NCI-H146 treated with DMSO at 0.1 percent for 48 hours (cell line): ENCODE measurements at regions not wholly inside any gene's neighbourhood (a gene's known extent, or its start where the extent isn't known, plus 50 kb on each side); places are given as distances from the start of the nearest gene placed in this dataset.

Experiments used
- DNase-seq: peaks from one replicate; lab custom pipeline; 2025; ENCODE audit not compliant: unreplicated experiment; lab: John Stamatoyannopoulos, UW

DNA sequence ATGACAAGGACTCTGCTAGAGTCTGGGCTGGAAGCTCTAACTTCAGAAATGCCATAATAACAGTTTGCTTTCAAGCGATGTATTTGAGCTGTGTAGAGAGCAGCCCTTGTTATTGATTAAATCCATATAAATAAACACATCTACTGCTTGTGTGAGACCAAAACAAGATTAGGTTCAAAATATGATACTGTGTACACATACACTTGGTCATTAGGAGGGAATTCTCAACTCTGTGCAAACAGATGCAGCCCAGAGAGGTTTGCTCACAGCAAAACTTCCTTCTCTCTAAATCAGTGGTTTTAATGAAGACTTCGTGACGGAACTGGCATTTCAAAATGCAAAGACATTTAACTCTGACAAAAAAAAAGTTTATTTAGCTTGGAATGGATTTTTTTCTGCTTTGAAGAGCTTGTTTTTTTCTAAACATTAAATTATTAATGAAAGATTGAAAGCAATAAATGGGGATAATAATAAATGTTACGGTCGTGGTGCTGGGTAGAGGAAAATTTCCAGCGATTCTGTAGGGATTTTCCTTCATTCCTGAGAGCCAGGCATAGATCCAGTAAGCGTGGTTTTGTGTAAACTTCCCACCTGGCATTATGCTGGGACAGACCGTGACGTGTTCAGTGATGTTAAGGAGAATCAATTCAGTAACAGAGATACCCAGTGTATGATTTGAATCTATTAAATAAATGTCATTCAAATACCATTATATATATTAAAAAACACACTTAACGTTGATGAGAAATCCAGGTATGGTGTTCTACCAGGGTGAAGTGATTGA lies 213.7 kb downstream of the TEX29 start:
- peak; percentile 80 for DNase-seq

DNA sequence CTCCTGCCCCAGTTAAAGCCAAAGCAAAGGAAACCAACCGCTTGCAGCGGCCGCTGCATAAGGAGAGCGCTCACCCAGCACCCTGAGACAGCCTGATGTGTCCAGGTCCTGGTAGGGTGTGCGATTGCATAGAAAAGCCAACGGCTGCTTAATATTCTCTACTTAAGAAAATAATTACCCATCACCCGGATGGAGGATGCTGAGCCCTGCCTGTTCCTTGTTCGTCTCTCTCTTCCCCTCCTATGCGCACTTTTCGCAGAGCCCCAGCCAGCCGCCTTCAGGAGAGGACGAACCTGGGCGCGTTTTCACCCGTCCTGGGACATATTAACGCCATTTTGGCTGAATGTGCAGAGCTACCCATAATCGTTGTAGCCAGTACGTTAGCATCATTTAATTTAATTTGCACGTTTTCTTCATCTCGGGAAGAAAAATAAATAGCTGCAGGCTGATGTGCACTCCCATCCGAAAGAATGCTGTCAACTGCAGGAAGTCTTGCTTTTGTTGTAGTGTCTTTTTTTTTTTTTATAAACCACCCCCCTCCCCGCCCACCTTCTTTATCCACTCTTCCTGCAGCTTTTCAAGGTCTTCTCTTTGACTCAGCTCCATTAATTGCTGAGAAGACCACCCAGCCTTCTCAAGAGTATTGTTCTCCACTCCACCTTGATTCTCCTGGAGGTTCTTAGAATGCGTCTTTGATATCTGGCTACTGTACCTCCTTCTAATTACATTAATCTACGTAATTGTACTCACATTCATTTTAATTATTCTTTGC lies 214.5 kb downstream of the TEX29 start:
- DNase-seq = no peak

DNA sequence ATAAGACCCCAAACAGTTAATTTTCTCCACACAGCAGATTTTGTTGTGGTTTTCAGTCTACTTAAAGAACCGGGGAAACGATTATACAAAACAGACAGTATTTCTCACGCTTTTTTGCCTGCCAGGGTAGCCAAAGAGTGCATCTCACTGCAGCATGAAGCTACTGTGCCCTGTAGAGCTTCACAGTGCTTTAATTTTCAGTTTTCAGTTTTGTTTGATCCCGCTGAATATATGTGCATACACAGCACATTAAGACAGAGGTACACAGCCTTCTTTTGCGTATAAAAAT lies 215.0 kb downstream of the TEX29 start:
- DNase-seq = no peak

DNA sequence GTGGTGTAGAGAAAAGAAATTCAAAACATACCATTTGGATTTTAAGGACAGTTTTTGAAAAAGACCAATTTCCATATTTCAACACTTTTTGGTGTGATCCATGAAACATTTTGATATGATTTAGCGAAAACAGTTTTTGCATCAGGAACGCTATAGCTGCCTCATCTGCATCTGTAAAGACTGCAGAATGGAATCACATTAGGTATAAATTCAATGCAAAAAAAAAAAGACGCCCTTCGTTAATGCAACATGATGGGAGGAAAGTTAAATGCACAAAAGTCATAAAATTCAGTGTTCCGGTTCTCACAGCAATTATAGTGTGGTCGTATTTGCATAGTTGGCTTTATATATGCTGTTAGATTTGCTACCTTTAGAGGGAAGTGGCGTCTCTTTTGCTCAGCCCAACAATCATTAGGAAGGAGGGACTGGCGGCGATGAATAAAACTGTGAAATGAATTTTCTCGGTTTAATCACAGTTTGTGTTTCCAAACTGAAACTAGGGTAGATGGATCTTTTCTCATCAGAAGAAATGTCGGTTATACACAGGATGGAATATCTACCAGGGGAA lies 215.7 kb downstream of the TEX29 start:
- DNase-seq = no peak

DNA sequence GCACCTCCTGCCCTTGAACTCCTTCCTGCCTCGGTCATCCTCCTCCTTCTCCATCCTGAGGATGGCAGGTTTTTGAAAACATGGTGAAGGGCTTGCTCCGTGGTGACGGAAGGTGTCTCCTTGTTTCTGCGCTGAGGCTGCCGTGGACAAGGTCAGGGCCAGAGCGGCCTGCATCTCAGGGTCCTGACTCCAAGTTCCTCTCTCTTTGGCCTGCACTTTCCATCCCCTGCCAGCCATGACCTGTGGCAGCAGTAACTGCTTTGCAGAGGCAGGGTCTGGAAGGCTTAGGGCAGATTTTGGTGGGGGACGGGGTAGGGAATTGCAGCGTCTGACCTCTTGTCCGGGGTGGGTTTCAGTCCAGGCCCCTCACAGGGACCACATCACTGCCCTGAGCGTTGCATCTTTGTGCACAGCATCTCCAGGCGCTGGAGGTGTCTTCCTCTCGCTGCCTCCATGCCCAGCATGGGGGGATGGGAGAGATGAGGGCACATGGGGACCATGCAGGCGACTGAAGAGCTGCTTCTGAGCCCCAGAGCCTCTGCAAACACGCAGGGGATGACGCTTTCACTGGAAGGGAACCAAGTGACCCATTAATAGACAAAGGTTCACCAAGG lies 216.8 kb downstream of the TEX29 start:
- DNase-seq = no peak

DNA sequence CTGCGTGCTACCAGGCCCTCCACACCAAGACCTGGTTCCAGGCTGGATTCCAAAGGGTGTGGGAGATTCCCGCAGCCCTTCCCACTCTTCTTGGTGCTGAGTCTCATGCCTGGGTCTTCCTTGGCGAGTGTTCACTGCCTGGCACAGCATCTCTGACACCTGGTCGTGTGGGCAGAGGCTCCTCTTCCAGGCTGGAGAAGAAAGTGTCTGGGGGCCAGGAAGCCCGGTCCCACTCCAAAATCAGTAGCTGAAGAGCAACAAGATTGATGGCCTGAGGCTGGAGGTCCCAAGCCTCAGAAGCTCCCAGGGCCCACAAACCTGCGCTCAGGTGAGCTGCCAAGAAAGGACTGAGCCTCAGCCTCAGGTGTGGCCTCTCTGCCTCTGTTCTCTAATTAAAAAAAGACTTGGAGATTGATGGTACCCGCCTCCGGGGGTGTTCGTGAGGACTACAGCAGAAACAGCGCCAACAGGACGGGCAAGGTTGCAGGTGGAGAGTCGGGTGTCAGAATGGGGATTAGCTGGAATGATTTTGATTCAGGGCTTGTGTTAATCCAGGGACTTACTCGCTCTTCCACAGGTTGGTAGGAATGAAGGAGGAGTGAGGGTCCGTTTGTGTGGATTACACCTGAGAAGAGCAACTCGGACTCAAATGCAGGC lies 217.5 kb downstream of the TEX29 start:
- no peak for DNase-seq

DNA sequence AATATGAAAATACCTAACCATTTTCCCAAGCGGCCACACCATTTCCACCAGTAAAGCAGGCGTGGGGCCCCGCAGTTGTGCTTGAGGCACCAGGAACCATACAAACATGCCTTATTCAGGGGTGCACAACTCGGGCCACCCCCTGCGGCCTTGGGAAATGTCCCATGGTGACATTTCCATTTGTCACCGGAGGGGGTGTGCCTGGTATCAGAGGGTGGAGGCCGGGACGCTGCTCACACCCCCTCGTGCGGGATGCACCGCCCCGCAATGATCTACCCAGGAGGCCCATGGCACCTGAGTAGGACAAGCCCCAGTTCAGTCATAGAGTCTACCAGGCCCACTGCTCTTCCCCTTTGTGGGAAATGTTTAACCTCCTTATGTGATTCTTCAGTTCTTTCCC lies 218.8 kb downstream of the TEX29 start:
- DNase-seq = no peak

DNA sequence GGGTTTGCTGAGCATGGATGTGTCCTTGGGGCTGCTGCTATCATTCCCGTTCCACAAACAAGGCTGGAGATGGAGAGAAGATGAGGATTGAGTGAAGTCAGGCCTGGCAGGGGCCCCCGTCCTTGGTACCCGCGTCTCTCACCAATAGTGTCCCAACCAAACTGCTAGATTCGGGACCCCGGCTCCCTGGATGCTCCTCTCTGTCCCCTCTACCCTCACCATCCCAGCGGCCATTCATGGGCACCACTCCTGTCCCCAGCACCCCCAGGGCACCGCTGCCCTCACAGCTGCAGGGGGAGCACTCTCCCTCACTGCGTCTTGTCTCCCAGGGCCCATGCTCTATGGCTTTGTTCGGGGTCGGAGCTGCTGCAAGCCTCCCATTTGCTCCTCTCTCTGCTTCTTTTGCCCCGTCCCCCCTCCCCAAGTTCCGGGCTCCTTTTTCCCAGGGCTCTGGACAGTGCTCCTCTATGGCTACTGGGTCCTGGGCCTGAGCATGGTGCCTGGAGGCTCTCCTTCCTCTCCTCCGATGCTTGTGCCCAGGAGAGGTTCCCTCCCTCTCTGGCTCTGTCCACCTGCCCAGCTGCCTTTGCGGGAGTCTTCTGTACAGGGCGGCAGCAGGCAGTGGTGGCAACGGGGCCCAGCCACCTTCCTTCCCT lies 219.5 kb downstream of the TEX29 start:
- DNase-seq = no peak

DNA sequence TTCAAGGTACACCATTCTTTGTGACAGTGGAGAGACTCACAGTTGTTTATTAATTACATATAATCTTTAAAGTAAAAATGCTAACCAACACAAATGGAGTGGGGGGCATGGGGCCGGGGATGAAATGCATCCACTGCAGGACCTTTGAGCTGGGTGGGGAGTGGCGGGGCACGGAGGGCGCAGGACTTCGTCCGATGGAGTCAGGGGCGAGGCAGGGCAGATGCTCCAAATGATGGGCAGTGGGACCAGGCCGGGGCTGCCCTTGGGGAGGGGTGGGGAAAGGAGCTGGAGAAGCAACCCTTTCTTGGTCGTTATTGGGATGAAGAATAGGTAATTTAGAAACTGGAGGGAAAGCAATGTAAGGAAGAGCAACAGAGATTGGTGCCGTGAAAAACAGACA lies 220.0 kb downstream of the TEX29 start:
- no peak for DNase-seq

DNA sequence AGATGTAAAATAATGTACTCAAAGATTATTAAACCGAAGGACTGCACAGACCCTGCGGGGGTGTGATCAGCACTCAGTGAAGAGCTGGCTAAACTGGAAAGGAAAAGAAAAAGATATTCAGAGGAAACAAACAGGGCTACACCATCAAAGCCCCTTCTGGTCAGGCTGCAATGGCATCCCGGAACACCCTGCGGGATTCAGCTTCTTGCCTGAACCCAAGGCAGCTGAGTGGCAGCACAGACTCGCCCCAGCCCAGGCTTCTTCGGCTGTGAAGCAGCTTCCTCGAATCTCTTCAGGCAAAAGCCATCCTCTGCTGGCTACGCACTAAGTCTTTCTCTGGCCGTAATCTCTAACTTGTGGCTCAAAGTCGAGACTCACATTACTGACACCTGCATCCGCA lies 220.9 kb downstream of the TEX29 start:
- no peak for DNase-seq

DNA sequence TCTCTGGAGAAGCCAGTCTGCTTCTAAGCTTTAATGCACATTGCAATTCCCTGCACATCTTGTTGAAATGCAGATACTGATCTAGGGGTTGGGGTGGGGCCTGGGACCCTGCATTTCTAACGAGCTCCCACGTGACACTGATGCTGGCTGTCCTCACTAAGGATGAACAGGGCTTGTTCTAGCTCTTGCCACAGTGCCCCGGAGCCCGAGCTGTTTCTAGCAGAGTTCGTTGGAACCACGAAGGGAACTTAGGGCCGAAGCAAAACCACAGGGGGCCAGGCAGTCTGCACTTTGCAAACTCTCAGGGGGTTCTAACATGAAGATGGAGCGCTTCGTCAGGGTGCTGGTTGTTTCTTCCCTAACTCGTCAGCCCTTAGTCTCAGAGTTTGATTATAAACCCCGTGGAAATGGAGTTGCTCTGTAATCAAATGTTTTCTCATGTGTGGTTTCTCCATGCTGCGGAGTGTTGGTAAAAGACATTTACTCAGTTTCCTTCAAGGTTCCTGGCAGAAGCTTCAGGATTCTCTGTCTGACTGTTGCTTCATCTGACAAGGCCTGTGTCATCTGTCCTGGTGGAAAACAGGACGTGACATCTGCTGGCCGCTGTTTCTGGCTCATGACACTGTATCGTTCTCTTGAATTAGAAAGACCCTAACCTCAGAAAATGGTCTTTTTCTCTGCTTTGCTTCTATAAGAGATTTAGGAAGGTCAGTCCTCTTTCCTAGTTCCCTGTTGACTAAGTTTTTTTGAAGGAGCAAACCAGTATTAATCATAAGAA lies 221.5 kb downstream of the TEX29 start:
- DNase-seq = no peak

DNA sequence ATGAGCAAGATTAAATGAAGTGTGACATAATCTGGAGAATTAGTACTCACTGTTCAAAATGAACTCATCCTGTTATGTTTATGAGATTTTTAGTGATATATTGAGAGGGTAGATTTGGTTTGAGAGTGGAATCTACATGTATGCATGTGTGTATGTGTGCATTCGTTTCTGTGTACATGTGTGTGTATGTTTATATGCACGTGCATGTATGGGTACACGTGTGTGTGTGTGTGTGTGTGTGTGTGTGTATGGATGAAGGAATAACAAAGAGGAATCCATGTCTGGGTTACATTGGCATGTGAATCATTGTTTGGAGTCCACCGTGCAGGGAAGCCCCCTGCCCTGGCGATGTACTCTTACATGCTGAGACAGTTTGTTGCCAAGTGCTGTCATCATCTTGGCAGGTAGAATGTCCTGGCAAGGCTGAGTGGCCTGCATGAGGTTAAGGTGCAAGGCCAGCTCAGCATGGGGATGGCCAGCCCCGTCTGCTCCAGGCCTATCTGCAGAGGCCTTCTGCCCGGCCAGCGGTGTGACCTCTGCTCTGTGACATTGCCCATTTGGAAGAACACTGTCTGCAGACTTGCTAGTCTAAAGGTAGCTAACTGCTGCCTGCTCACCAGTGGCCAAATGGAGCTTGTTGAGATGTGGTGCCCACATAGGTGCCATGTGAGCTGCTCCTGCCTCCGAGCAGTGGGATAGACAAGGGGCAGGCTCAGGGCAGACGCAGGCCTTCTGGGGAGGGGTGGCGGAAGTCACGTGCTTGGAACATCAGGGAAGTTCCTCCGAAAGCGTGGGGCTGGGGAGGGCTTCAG lies 222.3 kb downstream of the TEX29 start:
- DNase-seq = no peak

DNA sequence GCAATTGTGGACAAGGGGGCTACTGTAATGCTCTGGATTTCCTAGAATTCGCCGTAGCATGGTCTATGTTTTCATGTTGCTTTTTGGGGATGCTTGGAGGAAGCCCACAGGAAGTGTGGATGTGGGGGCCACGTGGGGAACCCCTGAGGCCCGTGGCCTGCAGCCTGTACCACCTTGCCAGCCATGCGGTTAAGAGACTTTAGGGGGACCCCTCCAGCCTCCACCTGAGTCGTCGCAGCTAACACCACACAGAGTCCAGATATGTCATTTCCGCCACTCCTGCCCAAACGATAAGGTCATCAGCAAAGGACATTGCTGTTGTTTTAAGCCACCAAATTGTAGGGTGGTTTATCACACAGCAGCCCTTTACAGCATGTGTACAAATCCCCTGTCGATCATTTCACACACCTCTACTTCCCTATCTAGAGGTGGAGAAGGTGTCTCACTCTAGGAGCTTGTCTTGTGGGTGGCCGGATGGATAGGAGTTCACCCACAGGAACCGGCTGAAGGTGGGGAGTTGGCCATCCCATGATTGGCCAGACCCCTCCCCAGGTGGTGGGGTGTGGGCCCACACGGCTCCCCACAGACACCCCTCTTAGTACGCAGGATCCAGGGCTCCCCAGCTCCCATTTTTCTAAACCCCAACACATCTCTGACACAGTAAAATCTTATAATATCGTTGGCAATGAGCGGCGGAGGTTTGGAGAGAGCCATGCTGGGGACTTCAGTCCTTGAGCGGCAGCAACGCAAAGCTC lies 226.7 kb downstream of the TEX29 start:
- DNase-seq = no peak

DNA sequence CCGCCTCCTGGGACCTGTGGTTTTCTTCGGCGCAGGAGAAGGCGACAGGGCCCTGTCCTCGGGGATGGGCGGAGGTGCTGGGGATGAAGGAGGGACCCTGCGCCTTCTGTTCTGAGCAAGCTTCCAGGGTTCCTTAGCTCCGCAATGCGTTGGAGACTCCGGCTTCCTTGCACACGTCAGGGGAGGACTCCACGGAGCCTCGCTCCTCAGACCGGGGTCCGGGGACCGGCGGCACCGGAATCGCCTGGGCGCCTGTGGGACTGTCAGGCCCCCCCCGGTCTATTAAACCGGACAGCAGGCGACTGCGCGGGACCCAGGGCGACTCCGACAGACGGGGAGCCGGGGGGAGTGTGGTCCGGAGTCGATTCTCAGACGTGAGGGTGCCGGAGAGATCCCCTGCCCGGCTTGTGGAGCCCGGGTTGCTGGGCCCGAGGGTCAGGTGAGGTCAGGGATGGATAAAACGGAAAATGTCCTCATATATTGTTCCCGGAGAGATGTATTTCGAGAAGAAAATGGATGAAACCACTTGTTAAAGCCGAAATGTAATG lies 227.4 kb downstream of the TEX29 start:
- DNase-seq = no peak

DNA sequence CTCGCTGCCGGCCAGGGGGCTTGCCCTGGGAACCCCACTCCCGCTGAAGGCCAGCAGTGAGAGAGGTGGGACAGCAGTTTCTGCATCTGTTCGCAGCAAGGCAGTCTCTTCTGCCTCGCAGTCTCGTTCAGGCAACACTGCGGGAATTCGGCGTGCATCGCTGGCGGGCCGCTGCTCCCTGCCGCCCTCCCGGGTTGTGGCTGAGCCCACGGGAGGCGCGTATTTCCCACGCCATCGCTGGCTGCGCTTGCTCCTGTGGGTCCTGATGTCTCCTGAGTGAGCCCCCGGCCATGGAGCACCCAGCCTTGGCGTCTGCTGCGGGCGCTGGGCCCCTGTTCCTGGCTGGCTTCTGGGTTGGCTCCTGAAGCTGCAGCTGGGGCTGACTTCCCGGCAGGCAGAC lies 227.9 kb downstream of the TEX29 start:
- no peak for DNase-seq

DNA sequence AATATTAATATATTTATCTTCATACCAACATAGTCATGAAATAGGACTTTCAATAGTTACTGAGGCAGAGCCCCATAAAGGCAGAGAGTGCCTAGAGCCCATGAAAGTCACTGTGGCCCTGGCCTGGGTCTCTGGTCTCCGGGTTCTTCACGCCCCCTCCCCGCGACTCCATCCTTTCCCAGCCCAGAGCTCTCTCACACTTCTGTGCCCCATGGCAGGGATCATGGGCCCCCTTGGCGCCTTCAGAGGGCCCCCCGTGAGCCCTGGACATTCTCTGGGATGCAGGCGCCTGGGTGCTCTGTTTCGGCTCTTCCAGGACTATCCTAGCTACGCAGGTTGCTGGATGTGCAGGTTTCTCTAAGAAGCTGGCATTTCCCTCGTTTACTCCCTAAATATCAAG lies 228.4 kb downstream of the TEX29 start:
- DNase-seq = no peak

DNA sequence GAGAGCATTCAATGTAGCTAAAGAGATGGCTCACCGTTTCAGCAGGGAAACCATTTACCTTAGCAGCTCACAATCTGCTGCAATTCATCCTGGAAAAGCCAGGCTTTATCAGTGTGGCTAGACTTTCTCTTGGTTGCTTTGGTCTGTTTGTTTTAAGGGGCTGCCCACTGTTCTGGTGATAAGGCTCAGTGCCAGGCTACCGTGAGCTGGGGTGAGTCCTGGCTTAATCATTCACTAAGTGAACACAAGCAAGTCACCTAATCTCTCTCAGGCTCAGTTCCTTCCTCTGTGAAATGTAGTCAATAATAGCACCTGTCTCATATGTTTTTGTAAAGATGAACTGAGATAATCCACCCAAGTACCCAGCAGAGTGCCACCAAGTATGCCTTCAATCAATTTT lies 229.0 kb downstream of the TEX29 start:
- DNase-seq = peak; percentile 13

DNA sequence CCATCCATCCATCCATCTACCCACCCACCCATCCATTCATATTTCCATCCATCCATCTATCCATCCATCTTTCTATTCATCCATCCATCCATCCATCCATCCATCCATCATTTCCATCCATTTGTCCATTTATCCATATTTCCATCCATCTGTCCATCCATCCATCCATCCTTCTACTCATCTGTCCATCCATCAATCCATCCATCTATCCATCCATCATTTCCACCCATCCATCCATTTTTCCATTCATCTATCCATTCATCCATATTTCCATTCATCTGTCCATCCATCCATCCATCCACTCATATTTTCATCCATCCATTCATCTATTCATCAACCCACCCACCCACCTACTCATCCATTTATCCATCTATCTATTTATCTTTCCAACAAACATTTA lies 229.6 kb downstream of the TEX29 start:
- no peak for DNase-seq
